Stimulated activated naive CD8-positive, alpha-beta T cell treated with anti-CD3 and anti-CD28 coated beads, Interleukin-15, Interleukin-2, amounts not matched to agents 100 U/mL and 50 U/mL, for 24 hours (primary cell): ENCODE measurements at regions not wholly inside any gene's neighbourhood (a gene's known extent, or its start where the extent isn't known, plus 50 kb on each side); places are given as distances from the start of the nearest gene placed in this dataset.
"Not testable (repeated sequence)": the region's sequence is repeated elsewhere in the genome, so short reads cannot be mapped to it uniquely, and the experiment has no call there.

ENCODE experiments used
- ATAC-seq: fragments of 150-1000 bp; cut with Tn5 transposase; one replicate; pipeline ENCODE4 v1.10.0; 2021
- DNase-seq: peaks from one replicate; pipeline ENCODE4 v3.0.0; 2021

GRCh38 chr14:37992499-37992898, 215.2 kb upstream of the SSTR1 start:
- no peak for ATAC-seq
- DNase-seq, result no peak

- DNase-seq (no peak), ATAC-seq (no peak)
Measured at GRCh38 chr14:37994846-37995372, 212.8 kb upstream of the SSTR1 start.

GRCh38 chr14:37997017-37997416, 210.7 kb upstream of the SSTR1 start:
- ATAC-seq (no peak), DNase-seq (no peak)

GRCh38 chr14:38000340-38000739, 207.4 kb upstream of the SSTR1 start:
- DNase-seq (no peak), ATAC-seq (no peak)

GRCh38 chr14:38001501-38001900, 206.2 kb upstream of the SSTR1 start:
- DNase-seq (no peak), ATAC-seq (no peak)

- ATAC-seq, result no peak
- DNase-seq, result no peak
Measured at GRCh38 chr14:38003746-38004609, 203.7 kb upstream of the SSTR1 start.

GRCh38 chr14:38004610-38004879, 203.2 kb upstream of the SSTR1 start:
- ATAC-seq, result no peak
- DNase-seq, result no peak

- ATAC-seq, result not testable (repeated sequence)
Measured at GRCh38 chr14:38011156-38011555, 196.5 kb upstream of the SSTR1 start.

GRCh38 chr14:38012056-38012455, 195.6 kb upstream of the SSTR1 start:
- no peak for DNase-seq
- no peak for ATAC-seq

More at GRCh38 chr14:38011156-38011555, 196.5 kb upstream of the SSTR1 start:
- not testable (repeated sequence) for DNase-seq

GRCh38 chr14:38016497-38016896, 191.2 kb upstream of the SSTR1 start:
- ATAC-seq, result no peak
- DNase-seq, result no peak

- no peak for DNase-seq
- ATAC-seq, result no peak
Measured at GRCh38 chr14:38021861-38022260, 185.8 kb upstream of the SSTR1 start.

- ATAC-seq, result no peak
- DNase-seq, result no peak
Measured at GRCh38 chr14:38022775-38023174, 184.9 kb upstream of the SSTR1 start.

GRCh38 chr14:38038171-38038570, 169.5 kb upstream of the SSTR1 start:
- DNase-seq, result no peak
- ATAC-seq, result no peak

GRCh38 chr14:38038986-38039385, 168.7 kb upstream of the SSTR1 start:
- ATAC-seq (no peak), DNase-seq (no peak)

GRCh38 chr14:38039496-38039895, 168.2 kb upstream of the SSTR1 start:
- ATAC-seq (no peak), DNase-seq (no peak)

GRCh38 chr14:38040411-38040810, 167.3 kb upstream of the SSTR1 start:
- no peak for ATAC-seq
- DNase-seq, result no peak

GRCh38 chr14:38042322-38042721, 165.4 kb upstream of the SSTR1 start:
- DNase-seq, result no peak
- no peak for ATAC-seq

- DNase-seq, result no peak
- no peak for ATAC-seq
Measured at GRCh38 chr14:38044710-38045109, 163.0 kb upstream of the SSTR1 start.

- ATAC-seq (no peak), DNase-seq (no peak)
Measured at GRCh38 chr14:38045461-38045860, 162.2 kb upstream of the SSTR1 start.

GRCh38 chr14:38046160-38046559, 161.5 kb upstream of the SSTR1 start:
- no peak for DNase-seq
- ATAC-seq, result no peak

GRCh38 chr14:38047195-38047902, 160.4 kb upstream of the SSTR1 start:
- no peak for ATAC-seq

GRCh38 chr14:38053666-38054065, 154.0 kb upstream of the SSTR1 start:
- ATAC-seq, result no peak
- DNase-seq, result no peak

More at GRCh38 chr14:38047195-38047902, 160.4 kb upstream of the SSTR1 start:
- DNase-seq, result no peak

GRCh38 chr14:38056270-38056669, 151.4 kb upstream of the SSTR1 start:
- DNase-seq, result no peak
- no peak for ATAC-seq
